Limb (tissue), 2 donors: ENCODE measurements at regions not wholly inside any gene's neighbourhood (a gene's known extent, or its start where the extent isn't known, plus 50 kb on each side); places are given as distances from the start of the nearest gene placed in this dataset.

Experiments
- DNase-seq, 2 donors: peaks; one replicate each; pipeline ENCODE4 v3.0.0-alpha.2; 2016; ENCODE audit errors: extremely low spot score in 2 of 2

DNA sequence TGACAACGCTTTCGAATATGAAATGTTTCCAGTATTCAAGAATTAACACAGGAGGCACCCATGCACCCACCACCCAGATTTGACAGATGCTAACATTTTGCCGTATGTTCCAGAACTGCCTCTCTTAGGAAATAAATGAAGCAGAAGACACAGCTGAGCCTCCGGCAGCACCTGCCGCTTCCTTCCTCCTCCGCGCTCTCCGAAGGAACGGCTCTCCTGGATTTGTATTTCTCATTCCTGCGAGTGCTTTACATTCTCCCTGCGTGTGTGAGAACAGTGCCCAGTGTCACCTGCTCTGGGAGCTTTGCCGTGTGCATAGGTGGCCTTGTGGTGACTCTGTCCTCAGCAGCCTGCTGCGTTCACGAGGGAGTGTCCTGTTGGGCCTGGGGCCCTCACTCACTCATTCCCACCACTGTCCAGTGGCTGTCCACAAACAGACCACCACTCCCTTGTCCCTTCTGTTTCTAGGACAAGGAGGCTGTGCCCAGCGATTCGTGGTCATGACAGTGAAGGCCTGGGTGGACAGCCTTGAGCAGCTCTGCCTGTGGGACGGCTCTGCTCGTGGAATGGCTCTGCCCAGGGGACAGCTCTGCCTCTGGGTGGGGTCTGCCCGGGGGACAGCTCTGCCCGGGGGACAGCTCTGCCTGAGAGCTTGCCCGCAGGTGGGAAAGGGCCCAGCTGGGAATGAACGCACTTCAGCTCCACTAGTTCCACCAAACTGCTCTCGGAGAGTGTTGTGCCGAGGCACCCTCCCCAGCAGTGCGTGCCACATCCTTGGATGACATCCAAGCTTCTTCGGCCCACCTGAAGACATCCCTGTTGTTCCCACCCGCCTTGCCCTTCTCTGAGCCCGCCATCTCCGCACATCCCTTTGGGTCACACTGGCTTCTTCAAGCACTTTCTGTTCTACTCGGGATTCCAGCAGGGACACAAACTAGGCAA lies 170.5 kb upstream of the PPP1R26 start:
- no peak for DNase-seq

DNA sequence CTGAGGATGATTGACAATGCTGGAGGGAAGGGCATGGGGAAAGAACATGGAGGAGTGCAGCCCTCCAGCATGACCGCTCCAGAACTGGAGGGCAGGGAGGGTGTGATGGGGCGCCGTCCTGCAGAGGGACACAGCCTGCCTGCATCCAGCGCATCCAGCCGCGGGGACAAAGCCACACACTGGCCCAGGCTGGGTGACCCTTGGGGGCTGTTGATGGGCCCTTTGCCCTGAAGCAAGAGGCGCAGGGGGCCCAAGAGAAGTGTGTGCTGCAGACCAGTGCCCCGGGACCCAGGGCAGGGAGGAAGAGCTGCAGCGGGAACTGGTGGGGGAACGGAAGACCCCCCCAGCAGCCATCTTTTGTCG lies 169.8 kb upstream of the PPP1R26 start:
- no peak for DNase-seq

DNA sequence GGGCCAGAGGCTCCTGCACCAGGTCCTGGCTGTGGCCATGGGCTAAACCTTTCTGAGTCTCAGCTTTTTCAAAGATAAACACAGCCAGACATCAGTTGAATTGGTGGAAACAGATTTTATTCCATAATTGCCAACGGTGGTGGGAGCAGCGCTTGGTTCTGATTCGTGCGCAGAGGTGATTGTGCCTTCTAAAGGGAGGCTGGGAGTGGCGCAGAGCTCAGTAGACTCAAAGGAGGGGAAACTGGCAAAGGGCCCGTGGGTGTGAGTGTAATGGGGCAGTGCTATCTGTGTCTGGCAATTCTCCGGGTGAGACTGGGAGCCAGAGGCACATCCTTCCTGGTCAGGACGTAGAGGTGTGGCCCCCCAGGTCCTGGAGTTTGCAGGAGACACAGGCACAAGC lies 169.4 kb upstream of the PPP1R26 start:
- no peak for DNase-seq

DNA sequence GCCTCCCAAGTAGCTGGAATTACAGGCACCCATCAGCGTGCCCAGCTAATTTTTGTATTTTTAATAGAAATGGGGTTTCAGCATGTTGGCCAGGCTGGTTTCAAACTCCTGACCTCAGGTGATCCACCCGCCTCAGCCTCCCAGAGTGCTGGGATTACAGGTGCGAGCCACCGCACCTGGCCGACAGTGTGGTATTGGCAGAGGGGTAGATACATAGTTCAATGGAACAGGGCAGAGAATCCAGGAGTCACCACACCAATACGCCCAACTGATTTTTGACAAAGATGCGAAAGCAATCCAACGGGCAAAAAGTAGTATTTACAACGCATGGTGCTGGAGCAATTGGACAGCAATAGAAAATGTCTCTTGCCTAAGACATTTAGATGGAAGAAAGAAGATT lies 164.0 kb upstream of the PPP1R26 start:
- DNase-seq: no peak

DNA sequence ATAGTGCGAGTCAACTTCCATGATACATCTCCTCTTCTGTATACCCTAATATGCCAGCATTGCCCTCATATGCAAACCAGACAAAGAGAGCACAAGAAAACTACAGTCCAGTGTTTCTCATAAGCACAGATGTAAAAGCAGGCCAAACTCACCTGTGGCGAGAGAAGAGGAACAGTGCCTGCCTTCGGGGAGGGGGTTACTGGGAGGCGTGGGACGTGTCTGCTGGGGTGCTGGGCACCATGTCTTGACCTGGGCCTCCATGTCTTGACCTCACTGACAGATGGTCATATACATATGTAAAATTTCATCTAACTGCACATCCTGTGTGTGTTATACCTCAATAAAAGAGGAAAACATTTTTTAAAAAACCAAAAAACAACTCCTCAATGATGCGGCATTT lies 159.3 kb upstream of the PPP1R26 start:
- no peak for DNase-seq

DNA sequence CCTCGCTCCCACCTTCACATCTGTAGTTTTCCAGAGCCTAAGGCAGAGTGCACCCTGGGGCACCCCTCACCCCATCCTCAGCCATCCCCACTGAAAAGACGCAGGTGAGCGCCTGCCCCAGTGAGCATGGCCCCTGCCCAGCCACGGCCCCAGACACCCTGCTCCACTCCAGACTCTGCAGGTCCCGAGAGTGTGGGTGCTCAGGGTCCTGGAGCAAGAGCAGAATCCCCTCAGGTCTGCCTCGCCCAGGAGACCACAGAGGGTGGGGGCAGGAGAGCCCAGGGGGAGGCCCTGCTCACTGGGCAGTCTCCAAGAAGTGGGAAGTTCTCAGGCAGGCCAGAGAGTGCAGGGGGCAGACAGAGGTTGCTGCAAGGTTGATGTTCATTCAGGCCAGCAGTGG lies 158.6 kb upstream of the PPP1R26 start:
- DNase-seq: no peak

DNA sequence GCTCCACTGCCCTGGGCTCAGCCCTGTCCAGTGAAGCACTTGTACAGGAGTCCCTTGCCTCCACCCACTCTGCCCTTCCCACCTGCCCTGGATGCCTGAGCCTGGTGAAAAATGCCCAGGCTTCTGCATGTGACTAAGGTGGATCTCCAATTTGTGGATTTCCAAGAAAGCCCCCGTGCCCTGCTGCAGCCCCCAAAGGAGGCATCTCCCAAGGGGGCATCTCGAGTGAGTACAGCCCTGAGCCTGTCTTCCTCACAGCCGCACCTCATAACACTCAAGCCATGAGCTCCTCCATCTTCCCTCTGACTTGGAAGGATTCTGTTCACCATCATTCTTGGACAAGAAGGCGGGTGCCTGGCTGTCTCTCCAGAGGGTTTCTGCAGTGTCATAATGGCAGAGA lies 158.0 kb upstream of the PPP1R26 start:
- no peak for DNase-seq

DNA sequence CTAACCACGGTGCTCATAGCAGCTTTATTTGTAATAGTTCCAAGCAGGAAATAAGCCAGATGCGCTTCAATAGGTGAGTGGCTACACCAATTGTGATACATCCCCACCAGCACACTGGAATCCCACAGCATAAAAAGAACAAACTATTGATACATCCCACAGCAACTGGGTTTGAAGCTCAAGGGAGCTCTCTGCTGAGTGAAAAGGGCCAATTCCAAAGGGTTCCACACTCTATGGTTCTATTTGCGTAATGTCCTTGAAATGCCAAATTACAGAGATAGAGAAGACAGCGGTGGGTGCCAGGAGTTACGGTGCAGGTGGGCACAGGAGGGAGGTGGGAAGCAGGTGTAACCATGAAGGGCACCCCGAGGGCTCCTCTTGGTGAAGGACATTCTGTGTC lies 155.3 kb upstream of the PPP1R26 start:
- no peak for DNase-seq

DNA sequence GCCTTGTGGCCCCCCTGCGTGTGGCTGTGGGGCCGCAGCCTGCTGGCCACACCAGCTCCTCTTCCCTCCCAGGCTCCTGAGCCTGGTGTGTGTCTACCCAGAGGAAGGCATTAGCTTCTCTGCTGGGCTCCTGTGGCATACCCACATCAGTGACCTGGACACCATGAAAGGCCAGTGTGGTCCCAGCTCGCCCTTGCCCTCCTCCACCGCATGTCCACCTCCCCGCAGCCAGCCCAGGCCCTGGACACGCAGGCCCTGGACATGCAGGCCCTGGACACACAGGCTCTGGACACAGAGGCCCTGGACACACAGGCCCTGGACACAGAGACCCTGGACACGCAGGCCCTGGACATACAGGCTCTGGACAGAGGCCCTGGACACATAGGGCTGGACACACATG lies 153.4 kb upstream of the PPP1R26 start:
- no peak for DNase-seq

DNA sequence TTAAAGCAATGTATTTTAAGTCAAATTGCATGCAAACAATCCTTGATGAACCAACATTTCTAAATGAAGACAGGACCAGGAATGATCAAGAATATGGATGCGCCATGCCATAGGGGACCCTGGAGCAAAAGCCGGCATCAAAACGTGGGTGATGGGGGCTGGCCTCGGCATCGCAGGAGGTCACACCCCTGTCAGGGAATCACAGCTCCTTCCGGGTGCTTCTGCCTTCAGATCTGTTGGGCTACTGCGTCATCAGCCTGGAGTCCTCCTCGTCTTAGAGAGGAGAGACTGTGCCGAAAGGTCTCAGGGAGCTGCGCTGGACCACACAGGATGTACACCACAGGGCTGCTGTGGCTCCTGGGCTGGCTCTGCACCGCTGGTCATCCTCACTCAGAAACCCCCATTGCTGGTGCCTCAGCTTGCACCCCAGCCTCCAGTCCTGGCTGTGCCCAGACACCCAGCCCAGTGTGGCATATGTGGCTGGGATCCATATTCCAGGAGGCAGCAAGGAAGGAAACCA lies 152.9 kb upstream of the PPP1R26 start:
- no peak for DNase-seq

DNA sequence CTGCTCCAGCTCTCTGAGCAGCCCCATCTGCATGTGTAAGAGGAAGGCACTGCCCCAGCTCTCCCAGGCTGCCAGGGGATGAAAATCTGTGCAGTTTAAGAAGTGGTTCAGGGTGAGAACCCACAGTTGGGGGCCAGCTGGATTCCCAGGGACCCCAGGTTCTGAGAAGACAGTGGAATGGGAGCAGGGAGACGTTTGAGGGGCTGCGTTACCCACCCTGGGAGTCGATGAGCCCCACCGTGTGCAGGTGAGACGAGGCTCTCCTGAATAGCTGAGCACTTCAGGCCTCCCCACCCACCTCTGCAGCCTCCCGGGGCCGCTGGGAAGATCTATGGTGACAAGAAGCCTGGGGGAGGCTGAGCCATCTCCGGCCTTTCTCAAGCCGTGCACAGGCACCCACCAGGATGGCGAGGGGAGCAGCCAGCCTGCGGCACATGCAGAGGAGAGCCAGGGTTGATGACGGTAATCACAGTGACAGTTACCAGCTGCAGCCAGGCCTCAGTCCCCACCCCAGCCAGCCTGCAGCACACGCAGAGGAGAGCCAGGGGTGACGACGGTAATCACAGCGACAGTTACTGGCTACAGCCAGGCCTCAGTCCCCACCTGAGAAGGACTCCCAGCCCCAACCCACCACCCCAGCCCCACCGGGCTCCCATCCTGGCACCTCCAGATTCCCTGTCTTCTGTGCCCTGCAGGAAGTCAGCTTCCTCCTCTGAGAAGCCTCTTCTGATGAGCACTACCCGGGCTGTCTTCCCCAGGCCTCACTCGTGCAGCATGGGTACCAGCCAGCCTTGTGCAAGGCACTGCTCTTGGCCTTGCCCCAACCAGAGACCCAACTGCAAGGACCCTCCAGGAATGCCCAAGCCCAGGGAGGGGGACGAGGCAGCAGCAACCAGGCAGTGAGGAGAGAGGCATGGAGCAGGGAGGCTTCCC lies 150.8 kb upstream of the PPP1R26 start:
- peak in 1 of 2 donors; percentile 18 for DNase-seq

DNA sequence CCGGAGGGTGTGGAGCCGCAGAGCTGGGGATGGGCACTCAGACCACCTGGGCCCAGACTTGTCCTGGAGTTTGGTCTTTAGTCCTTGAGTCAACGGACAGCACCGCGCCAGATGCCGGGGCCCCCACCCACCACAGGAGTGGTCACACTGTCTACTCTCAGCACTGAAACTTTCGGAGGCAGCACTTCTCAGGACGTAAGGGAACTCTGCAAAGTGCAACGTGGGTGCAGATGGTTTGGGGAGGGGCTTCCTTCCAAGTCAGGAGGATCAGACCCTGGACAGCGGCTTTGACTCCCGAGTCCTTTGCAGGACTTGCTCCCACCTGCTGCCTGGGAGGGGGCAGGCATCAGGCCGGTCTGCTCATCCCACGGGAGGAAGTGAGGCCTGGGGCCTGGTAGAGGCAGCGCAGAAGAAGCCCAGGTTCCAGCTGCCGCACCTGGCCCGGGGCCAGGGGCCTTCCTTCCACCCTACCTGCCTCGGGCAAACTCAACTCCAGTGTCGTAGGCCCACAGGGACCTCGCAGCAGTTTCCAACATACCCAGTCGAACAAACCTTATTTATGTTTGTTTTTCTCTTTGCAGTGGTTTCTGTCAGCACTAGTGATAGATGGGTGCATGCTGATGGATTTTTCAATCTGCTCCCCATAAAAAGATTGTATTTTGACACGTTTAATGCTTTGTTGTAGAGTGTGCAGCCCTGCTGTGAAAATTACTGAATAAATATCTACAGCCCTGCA lies 149.8 kb upstream of the PPP1R26 start:
- DNase-seq: peak in 1 of 2 donors; percentile 46

DNA sequence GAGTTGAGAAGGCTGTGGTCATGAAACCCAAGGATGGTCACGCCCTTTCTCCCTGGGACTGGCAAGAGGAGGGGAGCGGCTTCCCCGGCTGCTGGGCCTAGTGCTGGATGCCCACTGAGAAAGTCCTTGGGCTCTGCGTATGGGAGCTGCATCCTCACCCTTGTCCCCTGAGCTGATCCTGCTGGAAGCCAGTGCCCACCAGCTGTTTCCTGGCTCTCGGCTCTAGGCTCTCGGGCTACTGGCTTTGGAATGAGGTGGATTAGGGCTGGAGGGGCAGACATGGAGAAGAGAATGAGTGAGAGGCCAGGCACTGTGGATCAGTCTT lies 149.3 kb upstream of the PPP1R26 start:
- DNase-seq: peak in 1 of 2 donors; percentile 28

DNA sequence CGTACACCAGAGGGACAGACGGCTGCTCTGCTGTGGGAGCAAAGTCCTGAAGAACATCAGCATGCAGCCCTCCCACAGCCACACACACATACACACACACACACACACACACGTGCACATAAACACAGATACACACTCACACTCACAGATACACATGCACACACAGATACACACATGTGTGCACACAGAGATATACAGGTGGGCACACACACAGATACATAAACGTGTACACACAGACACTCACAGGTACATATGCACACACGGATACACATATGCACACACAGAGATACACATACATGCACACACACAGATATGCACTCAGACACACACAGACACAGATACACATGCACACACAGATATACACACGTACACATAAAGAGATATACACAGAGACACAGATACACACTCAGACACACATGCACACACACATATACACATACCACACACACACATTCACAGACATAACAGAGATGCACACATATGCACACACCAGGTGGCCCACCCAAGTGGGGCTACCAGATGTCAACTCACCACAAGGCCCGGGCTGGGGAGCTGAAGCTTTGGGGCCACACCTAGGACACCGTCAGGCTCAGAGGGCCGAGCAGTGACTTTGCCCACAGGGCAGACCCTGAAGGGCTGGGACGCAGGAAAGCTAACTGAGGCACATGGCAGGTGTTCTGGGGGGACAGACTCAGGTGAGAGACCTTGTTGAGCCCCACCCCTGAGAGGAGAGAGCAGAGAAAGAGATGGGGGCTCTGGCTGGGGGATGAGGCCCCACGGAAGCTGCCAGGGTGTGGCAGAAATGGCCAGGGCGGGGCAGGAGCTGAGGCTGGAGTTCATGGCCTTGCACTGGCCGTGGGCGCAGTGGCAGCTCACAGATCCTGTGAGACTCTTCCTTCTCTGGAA lies 148.6 kb upstream of the PPP1R26 start:
- DNase-seq: peak in 1 of 2 donors; percentile 17

DNA sequence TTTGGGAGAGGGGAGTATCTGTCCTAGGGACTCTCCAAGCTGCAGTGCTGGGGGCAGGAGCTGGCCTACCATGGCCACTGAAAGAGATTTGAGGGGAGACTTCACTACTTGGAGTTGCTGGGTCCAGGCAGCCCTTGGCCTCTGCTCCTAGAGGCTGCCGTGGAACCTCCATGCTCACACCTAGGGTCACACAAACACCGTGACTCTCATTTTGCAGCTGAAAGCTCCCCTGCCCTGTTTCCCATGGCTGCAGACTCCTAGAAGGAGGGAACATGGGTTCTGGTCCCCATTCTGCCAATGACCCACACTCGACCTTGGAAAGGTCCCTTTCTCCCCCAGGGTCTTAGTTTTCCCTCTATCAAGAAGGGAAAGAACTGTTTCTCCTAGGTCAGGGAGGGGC lies 147.1 kb upstream of the PPP1R26 start:
- DNase-seq: no peak

DNA sequence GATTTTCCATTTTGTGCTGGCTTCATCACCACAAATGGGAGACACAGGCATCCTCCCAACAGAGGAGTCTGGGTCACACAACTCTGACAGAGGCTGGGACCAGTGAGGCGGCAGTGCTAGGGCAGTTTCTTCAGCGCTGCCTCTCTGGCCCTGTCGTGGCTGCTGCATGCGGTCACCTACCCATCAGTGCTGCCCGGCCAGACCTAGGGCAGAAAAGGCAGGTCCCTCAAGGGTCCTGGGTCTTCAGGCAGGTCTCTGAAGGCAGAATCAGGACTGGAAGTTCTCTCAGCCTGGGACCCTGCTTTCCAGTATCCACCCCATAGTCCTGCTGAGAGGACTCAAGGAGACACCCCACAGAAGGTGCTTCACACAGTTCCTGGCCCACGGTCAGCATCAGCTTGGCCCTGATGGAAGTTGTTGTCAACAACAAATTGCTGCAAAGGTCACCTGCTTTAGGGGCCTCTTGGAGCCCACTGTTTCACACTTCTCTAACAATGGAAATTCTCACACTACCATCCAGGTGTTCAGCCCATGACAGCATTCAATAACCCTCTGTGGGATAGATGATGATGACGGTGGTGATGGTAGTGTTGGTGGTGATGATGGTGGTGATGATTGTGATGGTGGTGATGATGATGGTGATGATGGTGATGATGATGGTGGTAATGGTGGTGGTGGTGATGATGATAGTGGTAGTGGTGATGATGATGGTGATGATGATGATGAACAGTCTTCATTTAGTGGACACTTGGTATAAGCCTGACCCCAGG lies 146.4 kb upstream of the PPP1R26 start:
- DNase-seq: no peak

DNA sequence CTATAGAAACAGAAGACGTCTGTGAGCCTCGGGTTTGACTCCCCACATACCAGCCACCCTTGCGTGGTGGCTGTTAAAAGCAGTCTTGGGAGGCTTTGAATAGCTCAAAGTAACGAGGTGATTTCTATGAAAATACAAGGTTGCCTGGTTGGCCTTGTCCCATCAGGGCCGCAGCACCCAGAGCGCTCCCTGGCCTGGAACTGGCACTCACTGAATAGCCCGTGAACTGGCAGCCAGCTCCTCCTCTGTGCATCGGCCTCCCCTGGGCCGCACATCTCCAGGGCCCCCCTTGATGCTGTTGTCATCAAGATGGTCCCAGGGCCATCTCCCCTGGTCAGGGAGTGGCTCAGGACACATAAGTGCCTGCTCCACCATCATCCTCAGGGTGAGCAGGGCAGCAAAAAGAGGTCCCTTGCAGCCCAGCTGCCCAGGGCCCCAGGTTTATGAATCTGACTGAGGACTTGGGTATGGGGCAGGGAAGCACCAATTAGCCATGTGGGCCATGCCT lies 144.6 kb upstream of the PPP1R26 start:
- no peak for DNase-seq

DNA sequence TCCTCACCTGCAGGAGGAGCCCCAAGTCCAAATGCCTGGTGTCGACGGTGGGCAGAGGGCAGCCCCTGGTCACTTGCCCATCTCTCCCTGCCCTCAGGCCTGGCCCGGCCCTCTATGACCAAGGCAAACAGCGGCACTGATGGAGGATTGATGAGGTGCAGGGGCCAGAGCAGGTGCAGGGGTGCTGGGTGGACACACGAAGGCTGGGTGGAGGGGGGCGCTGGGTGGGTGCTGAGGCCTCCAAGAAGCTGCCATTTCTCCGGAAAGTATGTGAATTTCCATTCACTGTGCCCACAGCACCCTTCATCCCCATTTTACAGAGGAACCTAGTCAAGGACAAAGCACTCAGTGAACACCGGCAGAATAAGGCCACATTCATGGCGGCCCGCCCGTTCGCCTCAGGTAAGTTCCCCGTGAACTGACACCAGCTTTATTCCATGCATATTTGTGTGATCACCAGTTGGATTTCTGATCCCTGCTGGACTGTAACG lies 143.8 kb upstream of the PPP1R26 start:
- DNase-seq: no peak
